Myocyte (in vitro differentiated cells): ENCODE measurements at regions not wholly inside any gene's neighbourhood (a gene's known extent, or its start where the extent isn't known, plus 50 kb on each side); places are given as distances from the start of the nearest gene placed in this dataset.

Experiments
- DNase-seq: peaks from one replicate; pipeline ENCODE4 v3.0.0-alpha.2; 2012; ENCODE audit warnings: low read depth

DNA sequence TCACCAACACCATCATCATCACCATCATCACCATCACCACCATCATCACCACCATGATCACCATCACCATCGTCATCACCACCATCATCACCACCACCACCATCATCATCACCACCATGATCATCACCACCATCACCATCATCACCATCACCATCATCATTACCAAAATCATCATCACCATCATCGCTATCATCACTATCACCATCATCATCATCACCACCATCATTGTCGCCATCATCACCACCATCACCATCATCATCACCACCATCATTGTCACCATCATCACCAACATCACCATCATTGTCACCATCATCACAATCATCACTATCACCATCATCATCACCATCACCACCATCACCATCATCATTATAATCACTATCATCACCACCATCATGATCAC, 893.5 kb downstream of the TBC1D22A start:
- DNase-seq = no peak

DNA sequence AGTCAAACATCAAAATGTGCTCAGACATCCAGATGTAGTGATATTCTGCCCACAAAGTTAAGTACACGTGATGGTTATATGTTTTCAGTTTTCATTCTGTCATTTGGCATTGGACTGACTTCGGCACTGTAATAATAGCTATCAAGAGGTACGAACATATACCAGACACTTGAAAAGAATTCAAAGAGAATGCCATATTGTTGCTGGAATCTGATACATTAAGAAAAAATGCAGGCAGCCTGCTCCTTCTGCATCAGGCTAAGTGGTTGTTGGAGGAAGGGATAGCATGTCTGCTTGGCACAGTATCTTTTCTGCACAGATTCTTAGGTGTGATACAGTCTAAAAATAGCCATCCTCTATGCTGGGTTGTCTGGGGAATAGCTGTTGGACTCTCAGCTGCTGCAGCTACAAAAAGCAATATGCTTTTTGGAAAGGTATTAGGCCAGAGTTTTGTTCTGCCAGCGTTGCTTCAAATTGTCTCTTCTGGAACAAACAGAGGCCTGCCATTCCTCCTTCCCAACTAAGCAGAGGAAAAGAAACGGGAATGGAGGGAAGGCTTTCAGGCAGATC, 892.6 kb downstream of the TBC1D22A start:
- no peak for DNase-seq

DNA sequence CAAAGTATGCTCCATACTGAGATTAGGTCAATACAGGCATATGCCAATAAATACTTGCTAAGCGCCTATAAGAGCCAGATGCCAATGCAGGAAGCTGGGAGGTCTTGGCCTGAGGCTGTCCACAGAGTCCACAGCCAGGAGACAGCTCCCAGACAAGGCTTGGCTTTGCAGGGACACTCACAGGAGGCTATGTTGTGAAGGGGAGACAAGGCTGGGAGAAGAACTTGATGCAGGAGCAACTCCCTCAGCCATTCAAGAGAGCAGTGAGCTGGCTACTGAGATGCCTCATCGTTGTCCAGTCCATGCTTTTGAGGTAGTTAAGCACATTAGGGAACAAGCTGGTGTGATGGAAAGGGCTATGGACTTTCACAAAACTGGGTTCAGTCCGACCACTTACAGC, 891.5 kb downstream of the TBC1D22A start:
- DNase-seq = no peak

DNA sequence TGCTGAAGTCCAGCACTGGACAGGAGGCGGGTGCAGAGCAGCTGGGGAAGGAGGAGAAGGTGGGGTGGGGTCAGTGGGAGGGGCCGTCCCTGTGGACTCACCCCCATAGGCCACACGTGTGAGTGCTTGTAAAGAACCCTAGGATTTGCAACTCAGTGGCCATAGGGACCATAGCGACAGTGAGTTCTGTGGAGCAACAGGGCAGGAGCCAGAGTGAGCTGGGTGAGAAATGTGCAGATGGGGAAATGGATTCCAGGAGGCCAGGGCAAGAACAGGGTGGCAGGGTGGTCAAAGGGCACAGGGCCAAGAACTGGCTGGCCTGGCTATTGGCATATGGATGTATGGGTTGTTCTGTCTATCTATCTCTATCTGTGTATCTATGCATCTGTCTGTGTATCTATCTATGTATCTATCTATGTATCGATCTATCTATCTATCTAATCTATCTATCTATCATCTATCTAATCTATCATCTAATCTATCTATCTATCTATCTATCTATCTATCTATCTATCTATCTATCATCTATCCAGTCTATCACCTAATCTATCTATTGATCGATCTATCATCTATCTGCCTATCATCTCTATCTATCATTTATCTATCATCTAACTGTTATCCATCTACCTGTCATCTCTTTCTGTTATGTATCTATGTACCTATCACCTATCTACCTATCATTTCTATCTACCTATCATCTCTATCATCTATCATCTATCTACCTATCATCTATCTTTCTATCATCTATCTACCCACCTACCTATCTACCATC, 889.0 kb downstream of the TBC1D22A start:
- DNase-seq = no peak

DNA sequence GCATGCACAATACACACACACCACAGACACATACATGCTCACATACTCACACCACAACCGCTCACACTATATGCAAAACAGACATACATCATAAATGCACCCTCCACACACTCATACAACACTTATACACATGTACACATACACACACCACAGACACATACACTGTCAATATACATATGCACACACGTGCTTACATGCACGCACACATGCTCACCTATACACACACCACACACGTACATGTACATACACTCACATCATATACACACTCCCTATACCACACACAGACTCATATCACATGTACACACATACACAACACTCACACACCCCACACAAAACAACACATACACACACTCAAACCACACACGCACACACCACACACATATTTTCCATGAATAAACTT, 885.3 kb downstream of the TBC1D22A start:
- DNase-seq = no peak

DNA sequence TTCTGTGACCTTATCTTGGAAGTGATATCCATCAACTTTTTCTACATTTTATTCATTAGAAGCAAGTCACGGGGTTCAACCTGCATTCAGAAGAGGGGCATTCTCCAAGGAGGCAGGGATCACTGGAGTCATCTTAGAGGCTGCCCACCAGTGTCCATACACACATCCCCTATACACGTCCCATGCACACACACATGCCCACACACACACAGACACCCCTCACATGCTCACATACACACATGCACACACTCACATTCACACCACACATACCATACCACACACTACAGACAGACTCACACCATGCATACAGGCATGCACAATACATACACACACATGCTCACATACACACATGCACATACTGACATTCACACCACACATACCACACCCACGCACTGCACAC, 884.7 kb downstream of the TBC1D22A start:
- no peak for DNase-seq

DNA sequence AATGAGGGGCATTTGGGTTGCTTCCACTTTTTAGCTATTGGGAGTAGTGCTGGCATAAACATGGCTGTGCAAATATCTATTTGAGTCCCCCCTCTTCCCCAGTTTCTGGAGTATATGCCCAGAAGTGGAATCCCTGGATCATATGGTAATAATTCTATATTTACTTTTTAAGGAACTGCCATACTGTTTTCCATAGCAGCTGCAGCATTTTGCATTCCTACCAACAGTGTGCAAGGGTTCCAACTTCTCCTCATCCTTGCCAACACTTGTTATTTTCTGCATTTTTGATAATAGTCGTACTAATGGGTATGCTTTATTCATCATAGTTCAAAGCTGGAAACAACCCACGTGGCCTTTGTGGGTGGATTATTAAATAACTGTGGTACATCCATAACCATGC, 883.5 kb downstream of the TBC1D22A start:
- no peak for DNase-seq

DNA sequence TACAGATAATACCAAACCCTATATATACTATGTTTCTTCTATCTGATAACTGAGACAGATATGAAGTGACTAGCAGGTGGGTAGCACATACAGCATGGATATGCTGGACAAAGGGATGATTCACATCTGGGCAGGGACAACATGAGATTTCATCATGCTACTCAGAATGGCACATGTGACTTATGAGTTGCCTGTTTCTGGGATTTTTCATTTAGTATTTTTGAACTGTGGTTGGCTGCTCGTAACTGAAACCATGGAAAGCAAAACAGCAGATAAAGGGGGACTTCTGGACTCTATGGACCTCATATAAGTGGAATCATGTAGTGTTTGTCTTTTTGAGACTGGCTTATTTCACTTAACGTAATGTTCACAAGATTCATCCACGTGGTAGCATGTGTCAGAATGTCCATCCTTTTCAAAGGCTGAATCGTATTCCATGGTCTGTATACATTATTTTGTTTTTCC, 883.0 kb downstream of the TBC1D22A start:
- DNase-seq = no peak

DNA sequence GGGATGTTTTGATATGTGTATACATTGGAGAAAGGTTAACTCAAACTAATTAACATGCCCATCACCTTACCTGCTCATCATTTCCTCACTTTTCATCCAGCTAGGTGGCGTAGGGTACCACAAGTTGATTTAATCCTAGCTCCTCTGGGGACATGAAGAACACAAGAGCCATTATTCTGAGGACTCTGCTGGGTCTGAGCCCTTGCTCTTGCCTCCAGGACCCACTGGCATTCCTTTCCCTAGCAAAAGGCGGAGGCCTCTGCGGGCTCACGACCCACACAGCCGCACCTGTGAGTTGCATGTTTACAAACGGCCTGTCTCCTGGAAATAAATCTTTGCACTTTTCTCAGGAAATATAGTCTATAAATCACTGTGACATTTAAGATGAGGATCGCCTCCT, 871.9 kb downstream of the TBC1D22A start:
- DNase-seq = no peak

DNA sequence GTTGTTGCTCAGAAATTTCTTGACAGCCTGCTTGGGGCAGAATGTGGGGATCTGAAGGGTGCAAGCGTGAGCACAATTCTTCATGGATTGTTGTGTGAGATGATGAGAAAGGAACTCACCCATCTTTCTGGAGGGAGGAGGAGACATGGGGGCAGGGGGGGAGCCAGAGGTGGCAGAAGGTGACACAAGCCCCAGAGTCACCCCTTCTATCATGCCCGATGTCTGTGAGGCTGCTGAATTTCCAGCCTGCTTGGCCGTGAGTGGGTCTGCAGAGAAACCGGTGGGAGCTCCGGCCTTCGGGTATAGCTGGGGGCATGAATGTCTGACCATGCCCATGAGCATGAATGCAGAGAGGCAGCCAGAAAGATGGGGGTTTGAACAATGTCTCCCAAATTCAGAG, 870.7 kb downstream of the TBC1D22A start:
- DNase-seq = no peak

DNA sequence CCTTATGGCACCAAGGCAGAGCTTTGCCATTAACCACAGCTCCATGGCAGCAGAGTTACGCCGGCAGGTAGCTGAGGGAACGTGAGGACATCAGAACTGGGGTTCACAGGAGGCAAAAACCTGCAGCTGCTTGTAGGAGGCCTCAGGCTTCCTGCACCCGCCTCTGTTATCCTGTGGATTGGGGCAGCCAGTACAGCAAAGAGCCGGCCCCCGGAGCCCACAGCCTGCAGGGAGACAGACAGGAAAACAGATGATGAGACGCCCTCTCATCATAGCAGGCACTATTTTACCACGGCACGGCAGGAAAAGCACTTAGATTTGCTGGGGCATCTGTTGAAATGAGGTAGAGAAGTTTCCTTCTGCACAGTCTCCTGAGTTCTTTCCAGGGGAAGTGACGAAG, 870.3 kb downstream of the TBC1D22A start:
- no peak for DNase-seq

DNA sequence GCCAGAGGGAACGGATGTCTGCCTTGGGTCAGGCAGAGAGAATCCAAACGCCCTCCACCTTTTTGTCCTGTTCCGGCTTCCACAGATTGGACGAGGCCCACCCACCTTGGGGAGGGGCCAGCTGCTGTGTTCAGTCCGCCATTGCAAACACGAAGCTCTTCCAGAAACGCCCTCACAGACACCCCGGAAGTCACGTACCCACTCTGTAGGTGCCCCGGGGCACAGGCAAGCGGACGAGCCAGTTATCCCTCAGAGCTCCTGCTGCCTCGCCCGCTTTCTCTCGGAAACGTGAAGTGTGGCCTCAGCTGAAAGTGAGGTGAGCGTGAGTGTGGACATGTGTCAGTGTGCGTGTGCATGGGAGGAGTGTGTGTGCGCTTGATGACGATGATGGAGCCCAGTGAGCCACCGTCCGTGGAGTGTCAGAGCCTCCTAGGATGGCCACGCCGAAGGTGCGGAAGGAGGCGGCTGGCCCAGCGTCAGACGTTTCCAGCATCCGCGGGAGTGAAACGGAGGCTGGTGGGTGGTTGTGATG, 869.2 kb downstream of the TBC1D22A start:
- no peak for DNase-seq

DNA sequence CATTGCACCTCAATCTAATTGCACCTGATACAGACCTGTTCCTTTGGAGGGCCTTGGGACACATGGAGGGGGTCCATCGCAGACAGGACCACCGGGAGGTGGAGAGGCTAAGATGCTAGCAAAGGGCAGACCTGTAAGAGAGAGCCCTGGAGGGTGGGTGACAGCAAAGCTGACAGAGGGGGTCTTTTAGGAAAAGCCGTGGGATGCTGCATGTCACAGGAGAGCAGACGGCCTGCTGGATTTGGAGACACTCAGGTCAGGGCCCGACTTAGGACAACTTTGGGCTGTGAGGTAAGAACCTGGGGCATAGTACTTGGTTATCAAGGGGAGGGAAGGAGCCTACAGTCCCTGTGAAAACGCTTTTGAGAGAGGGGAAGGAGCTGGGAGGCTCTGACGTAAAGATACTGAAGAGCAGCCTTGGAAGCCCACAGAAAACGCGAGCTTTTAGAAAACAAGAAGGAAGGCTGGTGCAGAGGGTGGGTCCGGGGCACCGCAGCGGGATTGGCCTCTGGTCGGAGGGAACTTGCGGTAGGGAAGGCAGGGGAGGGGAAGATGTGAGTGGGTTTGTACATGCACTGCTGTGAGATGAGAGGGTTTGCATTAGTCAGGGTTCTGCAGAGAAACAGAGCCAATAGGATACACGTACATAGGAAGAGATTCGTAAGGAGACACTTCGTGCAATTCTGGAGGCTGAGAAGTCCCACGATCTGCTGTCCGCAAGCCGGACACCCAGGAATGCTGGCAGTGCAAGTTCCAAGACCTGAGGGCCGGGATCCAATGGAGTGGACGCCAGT, 868.5 kb downstream of the TBC1D22A start:
- no peak for DNase-seq

DNA sequence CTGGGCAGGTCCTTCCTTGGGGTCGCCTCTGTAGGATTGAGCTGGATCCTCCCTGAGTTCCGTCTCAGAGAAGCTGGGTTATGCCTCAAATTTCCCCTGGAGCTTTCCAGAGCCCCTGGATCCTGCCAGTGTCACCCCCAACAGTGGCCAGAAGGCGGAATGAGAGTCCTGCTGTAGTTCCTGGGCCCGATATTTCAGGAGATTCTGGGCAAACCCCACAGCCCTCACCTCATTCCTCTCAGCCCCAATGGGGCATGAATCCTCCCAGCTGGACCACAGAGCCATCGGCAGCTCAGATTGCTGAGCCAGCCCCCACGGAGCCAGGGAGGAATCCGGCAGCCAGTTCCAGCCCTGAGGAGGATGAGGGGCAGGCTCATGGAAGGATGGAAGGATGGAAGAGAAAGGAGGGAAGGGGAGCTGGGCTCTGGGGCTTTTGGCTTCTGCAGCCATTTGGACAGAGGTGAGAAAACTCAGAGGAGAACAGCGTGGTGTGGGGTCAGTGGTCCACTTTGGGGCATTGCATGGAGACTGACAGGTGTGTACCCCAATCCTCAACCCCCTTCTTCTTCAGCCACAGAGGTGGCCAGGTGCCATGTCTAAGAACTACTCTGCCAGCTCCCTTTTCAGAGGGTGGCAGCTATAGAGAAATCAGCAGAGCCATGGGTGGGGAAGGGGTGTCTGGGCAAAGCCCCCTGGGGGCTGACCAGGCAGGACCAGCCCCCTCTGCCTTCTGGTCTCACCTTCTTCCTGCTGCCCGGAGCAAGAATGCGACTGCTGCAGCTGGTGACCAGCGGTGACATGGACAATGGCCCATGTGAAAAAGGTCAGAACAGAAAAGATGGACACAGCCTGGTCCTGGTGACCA, 867.6 kb downstream of the TBC1D22A start:
- no peak for DNase-seq

DNA sequence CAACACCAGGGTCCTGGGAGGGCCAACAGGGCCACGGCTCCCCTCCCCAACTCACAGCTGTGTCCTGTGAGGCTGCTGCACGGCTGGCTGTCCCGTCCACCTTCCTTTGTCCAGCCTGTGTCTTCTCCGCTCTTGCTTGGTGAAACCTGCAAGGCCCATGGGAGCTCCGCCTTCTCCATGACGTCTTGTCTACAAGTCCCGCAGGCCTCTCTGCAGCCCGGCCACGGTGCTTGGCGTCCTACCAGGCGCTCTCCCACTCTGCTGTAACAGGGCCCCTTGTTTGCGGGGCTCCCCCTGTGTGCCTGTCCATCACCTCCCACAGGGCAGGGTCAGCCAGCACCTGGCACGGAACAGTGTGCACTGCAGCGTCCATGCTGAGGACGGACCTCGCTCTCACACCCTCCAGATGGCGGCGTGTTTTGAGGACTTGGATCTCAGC, 866.8 kb downstream of the TBC1D22A start:
- DNase-seq = no peak

DNA sequence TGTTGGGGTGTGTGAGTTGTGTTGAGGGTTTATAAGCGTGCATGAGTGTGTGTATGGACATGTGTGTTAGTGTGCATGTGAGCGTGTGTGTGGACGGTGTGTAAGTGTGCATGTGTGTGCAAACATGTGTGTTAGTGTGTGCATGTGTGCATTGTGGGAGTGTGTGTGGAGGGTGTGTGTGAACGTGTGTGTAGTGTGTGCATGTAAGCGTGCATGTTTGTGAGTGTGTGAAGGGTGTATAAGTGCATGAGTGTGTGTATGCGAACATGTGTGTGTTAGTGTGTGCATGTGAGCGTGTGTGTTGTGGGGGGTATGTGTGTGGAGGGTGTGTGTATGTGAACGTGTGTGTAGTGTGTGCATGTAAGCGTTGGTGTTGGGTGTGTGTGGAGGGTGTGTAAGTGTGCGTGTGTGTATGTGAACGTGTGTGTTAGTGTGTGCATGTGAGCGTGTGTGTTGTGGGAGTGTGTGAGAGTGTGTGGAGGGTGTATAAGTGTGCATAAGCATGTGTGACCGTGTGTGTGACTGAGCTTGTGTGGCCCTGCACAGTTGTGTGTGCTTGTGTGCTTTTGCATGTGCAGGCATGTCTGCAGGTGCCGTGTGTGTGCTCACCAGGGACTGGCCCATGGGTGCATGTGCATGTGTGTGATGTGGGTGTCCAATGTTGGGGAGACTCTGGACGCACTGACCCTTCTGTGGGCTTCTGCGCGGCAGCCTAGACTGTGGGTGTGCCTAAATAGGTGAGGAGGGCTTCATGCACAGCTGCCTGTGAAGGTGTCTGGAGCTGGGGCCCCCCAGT, 866.2 kb downstream of the TBC1D22A start:
- DNase-seq = no peak

DNA sequence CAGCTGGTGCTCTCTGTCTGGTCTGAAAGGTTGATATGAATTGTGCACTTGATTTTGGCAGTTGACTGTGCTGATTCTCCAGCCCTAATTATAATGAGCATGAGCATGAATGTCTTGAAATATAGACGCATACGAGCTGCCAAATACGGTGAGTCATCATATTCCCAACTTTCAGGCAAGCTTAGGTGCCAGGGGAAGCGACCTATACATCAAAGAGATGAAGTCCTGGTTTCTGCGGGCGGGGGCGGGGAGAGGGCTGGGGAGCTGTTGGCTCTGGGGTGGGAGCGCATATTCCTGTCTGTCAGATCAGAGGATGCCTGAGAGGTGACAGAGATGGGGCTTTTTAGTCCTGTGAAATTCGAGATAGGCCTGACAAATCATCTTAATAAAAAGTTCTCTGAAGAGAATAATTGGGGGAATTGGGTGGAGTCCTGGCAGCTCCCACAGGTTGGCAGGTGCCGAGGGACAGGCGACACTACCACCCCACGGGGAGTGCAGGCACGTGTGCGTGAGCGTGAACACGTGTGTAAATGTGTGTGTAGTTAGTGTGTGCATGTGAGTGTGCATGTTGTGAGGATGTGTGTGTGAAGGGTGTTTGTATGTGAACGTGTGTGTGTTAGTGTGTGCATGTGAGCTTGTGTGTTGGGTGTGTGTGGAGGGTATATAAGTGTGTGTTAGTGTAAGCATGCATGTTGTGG, 865.3 kb downstream of the TBC1D22A start:
- no peak for DNase-seq

DNA sequence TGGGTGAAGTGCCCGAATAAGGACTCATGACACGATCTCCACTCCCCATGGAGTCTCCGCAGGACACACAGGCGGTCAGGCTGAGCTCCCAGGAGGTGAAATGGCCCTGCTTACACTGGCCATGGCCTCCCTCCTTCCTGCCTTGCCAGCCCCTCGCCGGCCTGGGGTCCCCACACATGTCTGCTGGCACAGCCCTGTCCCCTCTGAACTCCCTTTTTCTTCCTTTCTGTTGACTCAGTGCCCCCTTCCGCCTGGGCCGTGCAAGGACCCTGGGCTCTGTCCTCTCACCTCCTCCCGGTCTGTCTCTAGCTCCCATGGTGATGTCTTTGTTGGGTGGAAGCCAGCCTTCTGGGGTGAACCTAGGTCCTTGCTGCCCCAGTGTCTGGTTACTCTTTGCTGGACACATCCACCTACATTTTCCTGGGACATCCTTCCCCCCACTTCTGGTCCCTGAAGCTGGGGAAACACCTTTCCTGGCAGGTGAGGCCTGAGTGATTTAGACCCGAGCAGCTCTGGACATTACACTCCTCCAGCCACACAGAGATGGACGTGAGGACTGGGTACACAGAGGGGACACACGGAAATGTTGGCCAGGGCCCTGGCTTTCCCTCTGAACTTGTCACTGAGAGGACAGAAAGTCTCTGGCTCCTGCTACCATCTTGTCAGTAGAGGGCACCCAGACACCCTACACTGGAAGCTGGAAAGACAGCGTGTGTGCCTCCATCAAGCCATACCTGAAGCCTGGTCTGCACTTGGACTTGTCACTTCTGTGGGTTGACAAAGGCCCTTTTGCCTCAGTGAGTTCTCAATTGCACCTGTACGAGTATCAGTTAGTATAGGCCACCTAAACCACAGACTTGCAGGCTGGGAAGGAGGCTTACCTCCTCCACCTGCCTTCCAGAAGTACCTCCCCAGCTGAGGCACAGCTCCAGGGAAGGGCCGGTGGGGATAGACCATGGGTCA, 864.3 kb downstream of the TBC1D22A start:
- no peak for DNase-seq
